ENCODE measurements at regions not wholly inside any gene's neighbourhood (a gene's known extent, or its start where the extent isn't known, plus 50 kb on each side); places are given as distances from the start of the nearest gene placed in this dataset.

DNA sequence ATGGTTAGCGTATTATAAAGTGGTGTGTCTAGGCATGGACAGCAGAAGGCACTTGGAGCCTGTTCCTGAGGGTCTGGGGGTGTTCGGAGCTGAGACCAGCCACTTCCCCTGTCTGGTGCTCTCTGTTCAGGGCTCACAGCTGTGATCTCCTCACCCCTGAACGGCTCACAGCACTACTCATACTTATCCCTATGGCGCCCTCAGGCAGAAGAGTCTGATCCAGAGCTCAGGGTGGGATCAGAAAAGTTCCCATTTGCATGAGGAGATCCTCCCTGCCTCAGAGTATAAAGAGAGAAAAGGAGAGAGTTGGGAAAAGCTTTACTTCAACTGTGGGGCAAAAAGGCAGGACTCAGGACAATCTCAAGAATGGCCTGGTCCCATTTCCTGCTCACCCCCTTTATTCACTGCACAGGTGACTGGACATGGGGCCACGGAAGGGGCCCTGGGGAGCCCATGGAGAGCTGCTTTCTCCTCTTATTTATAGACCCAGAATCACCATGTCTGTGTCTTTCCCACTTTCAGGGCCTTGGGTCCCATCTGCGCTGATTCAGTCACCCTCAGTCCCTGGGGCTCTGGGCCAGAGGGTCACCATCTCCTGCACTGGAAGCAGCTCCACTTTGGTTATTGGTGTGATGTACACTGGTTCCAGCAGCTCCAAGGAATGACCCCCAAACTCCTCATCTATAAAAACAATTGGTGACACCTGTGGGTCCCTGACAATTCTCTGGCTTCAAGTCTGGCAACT is 97.0 kb upstream of the TOP3B start:
- Mint-ChIP-seq H3K4me1 (peaks cover 0 to under 1% (median 0%) of the 10 kb centered on the region in 4 donors), H3K27ac (peak overlapping the region in 1 of 10 donors; percentile 26), H3K27me3 (peaks cover 24 to 66% (median 26%) of the 10 kb centered on the region in 5 donors), H3K9me3 (no peaks in the 10 kb centered on the region), H3K36me3 (no peaks in the 10 kb centered on the region), H3K4me3 (no peak overlapping the region)
- DNase-seq (no peak), ATAC-seq (no peak)
- POLR2A ChIA-PET: no interaction called here

DNA sequence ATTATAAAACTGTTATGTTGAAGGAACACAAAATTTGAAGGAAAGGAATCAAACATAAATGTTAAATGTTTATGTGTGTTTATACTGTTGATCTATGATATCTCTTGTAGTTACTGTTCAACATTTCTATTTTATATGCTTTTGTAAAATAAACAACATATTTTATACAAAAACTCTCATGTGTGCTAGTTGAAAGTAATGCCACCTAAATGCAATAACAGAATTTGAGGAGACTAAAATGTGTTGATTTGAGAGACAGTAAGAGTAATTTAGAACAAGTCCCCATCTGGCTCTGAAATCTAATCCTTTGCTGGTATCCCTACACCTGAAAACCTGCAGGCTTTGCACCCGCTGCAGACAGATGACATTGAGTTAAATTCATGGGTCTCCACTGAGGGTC is 95.7 kb upstream of the TOP3B start:
- H3K4me3 Mint-ChIP-seq: no peak overlapping the region
- POLR2A ChIA-PET: no interaction called here
- no peak overlapping the region for H3K27ac Mint-ChIP-seq
- H3K9me3 Mint-ChIP-seq: no peaks in the 10 kb centered on the region
- peaks cover 23 to 69% (median 32%) of the 10 kb centered on the region in 5 donors for H3K27me3 Mint-ChIP-seq
- no peaks in the 10 kb centered on the region for H3K36me3 Mint-ChIP-seq
- no peak for DNase-seq
- H3K4me1 Mint-ChIP-seq: peaks cover 0 to 4% (median 0%) of the 10 kb centered on the region in 4 donors
- ATAC-seq: no peak

DNA sequence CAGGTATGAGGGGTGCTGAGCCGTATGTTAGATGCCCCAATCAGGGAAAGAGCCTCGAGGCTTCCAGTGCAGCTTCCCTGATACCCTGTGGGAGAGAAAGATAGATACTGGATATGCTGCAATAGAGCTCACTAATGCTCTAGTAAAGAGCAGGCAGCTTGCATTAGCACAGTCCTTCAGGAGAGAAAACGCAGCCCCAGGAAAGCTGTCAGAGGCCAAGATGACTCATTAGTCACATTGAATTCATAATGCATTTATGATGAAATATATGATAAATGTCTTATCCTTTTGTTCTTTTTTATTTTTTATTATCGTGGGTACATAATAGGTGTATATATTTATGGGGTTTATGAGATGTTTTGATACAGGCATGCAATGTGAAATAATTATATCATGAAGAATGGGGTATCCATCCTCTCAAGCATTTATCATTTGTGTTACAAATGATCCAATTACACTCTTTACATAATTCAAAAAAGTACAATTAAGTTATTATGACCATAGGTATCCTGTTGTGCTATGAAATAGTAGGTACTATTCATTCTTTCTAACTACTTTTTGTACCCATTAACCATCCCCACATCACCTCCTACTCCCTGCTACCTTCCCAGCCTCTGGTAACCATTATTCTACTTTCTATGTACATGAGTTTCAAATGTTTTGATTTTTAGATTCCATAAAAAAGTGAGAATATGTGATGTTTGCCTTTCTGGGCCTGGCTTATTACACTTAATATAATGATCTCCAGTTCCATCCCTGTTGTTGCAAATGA is 94.5 kb upstream of the TOP3B start:
- Mint-ChIP-seq H3K4me3 (no peak overlapping the region), H3K27ac (no peak overlapping the region)

DNA sequence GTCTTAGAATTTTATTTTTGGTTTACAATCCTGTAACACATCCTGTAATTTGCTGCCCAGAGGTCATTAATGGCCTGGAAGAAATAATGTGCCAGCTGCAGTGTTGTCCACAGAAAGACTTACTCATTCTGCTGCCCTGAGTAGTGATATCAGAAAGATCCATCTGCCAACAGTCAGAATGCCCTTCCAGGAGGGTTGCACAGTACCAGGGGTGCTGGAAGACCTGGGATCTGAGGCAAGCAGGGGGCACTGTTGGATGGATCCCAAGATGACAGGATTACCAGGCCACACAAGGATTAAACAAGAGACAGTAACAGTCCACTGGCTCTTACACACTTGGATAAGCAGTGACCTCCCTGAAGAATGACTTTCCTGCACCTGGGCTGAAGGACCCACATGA is 93.8 kb upstream of the TOP3B start:
- Mint-ChIP-seq H3K27me3 (peaks cover 10 to 60% (median 26%) of the 10 kb centered on the region in 5 donors), H3K27ac (no peak overlapping the region), H3K4me1 (peaks cover 0 to 4% (median 0%) of the 10 kb centered on the region in 4 donors), H3K9me3 (no peaks in the 10 kb centered on the region), H3K36me3 (no peaks in the 10 kb centered on the region), H3K4me3 (no peak overlapping the region)
- POLR2A ChIA-PET: no interaction called here
- DNase-seq (no peak), ATAC-seq (no peak)

More for the DNA sequence above, 94.5 kb upstream of the TOP3B start:
- Mint-ChIP-seq H3K4me1 (peaks cover 0 to 4% (median 0%) of the 10 kb centered on the region in 4 donors), H3K27me3 (peaks cover 16 to 68% (median 28%) of the 10 kb centered on the region in 5 donors), H3K36me3 (no peaks in the 10 kb centered on the region), H3K9me3 (no peaks in the 10 kb centered on the region)
- POLR2A ChIA-PET: interaction anchor here (0.6 kb wide), 1 partner anchor 50 kb away, joined by 3 read pairs; no protein-coding TSS in a partner anchor
- no peak for ATAC-seq
- no peak for DNase-seq

DNA sequence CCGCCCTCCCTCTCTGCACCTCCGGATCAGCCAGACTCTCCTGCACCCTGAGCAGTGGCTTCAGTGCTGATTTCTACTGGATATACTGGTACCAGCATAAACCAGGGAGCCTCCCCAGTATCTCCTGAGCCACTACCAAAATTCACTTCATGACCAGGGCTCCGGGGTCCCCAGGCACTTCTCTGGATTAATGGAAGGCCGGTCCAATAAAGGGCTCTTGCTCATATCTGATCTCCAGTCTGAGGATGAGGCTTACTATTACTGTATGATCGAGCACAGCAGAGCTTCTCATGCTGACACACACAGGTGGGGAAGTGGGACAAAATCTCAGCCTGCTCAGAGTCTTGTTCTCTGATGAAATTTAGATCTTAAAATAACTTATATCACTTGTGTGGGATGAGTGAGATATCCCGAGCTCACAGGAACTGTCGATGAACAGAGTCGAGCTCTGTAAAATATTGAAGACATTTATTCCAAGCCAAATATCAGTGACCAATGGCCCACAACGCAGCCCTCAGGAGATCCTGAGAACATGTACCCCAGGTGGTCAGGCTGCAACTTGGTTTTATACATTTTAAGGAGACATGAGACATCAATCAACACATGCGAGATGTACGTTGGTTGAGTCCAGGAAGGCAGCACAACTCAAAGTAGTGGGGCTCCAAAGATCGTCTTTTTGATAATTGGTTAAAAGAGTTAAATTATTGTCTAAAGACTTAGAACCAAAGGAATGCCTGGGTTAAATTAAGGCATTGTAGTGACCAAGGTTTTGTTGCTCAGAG is 93.0 kb upstream of the TOP3B start:
- ATAC-seq (no peak), DNase-seq (no peak)
- Mint-ChIP-seq H3K27ac (peak overlapping the region in 1 of 10 donors; percentile 25), H3K4me3 (no peak overlapping the region), H3K4me1 (peaks cover 0 to 4% (median 0%) of the 10 kb centered on the region in 4 donors), H3K36me3 (no peaks in the 10 kb centered on the region), H3K9me3 (no peaks in the 10 kb centered on the region), H3K27me3 (peaks cover 6 to 52% (median 24%) of the 10 kb centered on the region in 5 donors)
- POLR2A ChIA-PET: interaction anchor here (0.6 kb wide), 1 partner anchor 24 kb away, joined by 5 read pairs; no protein-coding TSS in a partner anchor

DNA sequence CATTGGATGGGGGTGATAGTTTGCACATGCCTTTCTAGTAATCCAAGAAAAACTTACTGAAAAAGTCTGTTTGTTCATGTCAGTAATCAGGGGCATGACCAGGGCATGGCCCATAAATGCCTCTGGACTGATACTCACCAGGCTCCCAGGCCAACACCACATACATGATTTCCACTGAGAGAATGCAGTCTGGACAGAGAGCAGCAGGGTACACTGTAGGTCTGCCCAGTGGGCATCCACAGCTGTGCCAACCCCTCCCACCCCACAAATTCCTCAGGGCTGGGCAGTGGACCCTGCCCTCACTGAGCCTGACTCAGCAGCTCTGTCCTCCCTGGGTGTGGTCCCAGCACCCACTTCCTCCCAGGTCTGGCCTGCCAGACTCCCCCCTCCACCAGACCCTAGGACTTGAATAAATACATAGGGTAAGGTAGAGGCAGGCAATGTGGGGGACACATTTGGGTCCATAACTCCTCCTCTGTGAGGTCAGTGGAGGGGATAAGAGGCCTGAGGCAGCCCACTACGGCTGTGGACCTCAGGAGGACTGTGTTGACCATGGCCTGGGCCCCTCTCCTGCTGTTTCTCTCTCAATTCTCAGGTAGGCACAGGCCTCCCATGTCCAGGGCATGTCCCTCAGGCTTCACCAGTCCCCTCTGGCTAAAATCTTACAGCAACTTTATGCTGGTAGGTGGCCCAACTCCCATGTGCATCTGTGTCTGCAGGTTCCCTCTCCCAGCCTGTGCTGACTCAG is 92.2 kb upstream of the TOP3B start:
- Mint-ChIP-seq H3K36me3 (no peaks in the 10 kb centered on the region), H3K27ac (peak overlapping the region in 1 of 10 donors; percentile 25), H3K27me3 (peaks cover 5 to 45% (median 16%) of the 10 kb centered on the region in 5 donors), H3K4me3 (no peak overlapping the region), H3K9me3 (no peaks in the 10 kb centered on the region), H3K4me1 (peaks cover 0 to 4% (median 0%) of the 10 kb centered on the region in 4 donors)
- DNase-seq: no peak
- ATAC-seq: no peak
- POLR2A ChIA-PET: interaction anchor here (0.6 kb wide), 1 partner anchor 23 kb away, joined by 5 read pairs; no protein-coding TSS in a partner anchor

DNA sequence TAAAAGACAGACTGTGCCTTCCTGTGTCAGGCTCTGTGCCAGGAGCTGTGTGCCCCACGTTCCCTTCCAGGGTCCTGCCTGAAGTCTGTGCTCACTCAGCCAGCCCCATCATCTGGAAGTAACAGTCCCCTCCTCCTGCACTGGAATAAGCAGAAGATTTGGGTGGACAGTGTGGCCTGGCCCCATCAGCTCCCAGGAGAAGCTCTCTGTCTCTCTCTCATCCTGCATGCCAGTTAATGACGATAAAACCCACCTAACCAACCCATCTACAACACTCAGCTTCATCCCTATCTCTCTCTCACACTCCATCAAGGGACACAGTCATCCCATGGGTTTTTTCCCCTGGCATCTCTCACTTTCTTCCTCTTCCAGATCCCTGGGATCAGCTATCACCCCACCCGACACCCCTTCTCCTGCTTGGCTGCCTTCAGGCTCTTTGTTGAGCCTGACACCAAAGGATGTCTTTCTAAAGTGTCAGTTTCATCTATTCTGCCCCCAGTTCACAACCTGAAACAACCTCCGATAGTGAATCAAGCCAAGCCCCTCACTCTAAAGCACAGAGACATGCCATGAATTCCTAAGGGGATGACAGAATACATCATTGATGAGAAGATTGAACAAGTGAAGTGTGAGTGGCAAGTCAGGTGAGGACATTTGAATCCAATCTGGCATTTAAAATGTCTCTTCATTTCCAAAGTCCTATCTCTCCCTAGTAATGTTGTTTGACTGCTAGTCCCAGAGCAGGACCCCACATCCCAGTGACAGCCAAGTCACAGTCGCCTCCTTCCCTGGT is 91.4 kb upstream of the TOP3B start:
- H3K9me3 Mint-ChIP-seq: no peaks in the 10 kb centered on the region
- no peak overlapping the region for H3K4me3 Mint-ChIP-seq
- H3K27ac Mint-ChIP-seq: peak overlapping the region in 2 of 10 donors; percentile 53 to 57
- peaks cover 5 to 44% (median 16%) of the 10 kb centered on the region in 5 donors for H3K27me3 Mint-ChIP-seq
- no peak for DNase-seq
- no peaks in the 10 kb centered on the region for H3K36me3 Mint-ChIP-seq
- H3K4me1 Mint-ChIP-seq: peaks cover 0 to 4% (median 0%) of the 10 kb centered on the region in 4 donors
- ATAC-seq: no peak
- POLR2A ChIA-PET: no interaction called here

DNA sequence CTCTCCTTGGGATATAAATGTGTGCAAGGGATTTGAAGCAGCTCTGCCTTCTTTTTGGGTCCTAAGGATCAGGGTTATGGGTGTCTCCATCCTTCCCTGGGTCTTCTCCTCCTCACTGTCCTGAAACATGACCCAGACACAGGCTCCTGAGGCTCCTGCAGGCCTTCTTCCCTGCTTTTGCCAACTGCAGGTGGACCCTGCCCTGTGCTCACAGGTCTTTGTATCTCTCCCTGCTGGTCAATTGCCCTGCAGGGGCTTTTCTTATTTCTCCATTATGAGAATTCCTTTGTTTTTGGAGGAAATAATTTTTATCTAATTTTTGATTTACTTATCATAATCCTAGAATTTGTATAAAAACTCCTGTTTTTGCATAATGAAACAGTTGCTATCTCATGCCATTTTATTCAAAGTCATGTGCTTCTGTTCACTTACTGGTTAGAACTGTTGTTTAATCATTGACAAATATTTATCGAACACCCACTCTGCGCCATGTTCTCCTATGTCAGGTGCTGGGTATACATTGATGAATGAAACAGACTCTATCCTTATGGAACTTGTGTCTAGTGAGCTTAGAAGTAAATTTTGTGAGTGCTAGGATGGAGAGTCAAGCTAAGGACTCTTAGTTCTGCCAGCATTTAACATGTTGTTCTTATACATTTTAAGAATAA is 89.7 kb upstream of the TOP3B start:
- Mint-ChIP-seq H3K9me3 (no peaks in the 10 kb centered on the region), H3K36me3 (no peaks in the 10 kb centered on the region), H3K4me3 (no peak overlapping the region), H3K27ac (no peak overlapping the region), H3K4me1 (peaks cover 0 to 4% (median 0%) of the 10 kb centered on the region in 4 donors), H3K27me3 (peaks cover 5 to 38% (median 12%) of the 10 kb centered on the region in 5 donors)
- DNase-seq (no peak), ATAC-seq (no peak)
- POLR2A ChIA-PET: no interaction called here

DNA sequence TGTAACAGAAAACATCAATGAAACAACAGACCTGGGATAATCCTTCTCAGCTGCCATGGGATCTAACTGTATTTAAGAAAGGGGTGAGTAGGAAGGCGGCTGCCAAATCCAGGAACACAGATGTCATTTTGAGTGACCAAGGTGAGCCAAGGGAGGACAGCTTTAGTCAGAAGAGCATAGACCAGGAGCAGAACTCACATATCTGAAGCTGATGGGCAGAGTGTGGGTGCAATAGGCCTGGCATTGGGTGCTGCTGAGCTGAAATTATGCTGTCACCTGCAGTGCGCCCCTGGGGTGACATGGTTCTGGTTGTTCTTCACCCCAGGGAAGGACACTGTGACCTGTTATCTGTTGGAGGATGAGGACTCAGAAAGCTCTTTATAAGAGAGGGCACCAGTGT is 88.9 kb upstream of the TOP3B start:
- ATAC-seq: no peak
- POLR2A ChIA-PET: no interaction called here
- H3K9me3 Mint-ChIP-seq: no peaks in the 10 kb centered on the region
- DNase-seq: no peak
- no peak overlapping the region for H3K4me3 Mint-ChIP-seq
- H3K27ac Mint-ChIP-seq: no peak overlapping the region
- peaks cover 0 to 4% (median 0%) of the 10 kb centered on the region in 4 donors for H3K4me1 Mint-ChIP-seq
- no peaks in the 10 kb centered on the region for H3K36me3 Mint-ChIP-seq
- peaks cover 5 to 30% (median 10%) of the 10 kb centered on the region in 5 donors for H3K27me3 Mint-ChIP-seq

DNA sequence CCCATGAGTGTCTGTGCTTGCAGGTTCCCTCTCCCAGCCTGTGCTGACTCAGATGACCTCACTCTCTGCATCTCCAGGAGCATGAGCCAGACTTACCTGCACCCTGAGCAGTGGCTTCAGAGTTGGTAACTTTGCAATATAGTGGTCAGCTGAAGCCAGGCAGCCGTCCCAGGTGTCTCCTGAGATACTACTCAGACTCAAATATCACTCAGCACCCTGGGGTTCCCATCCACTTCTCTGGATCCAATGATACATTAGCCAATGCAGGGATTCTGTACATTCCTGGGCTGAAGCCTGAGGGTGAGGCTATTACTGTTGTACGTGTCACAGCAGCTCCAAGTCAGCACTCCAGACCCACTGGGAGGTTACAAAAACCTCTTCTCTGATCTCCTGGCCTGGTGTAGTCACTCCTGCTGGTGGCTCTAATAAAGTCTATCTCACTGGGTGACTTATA is 87.8 kb upstream of the TOP3B start:
- Mint-ChIP-seq H3K27me3 (peaks cover 2 to 23% (median 10%) of the 10 kb centered on the region in 5 donors), H3K4me1 (peaks cover 0 to 4% (median 0%) of the 10 kb centered on the region in 4 donors), H3K9me3 (no peaks in the 10 kb centered on the region), H3K4me3 (no peak overlapping the region), H3K36me3 (no peaks in the 10 kb centered on the region), H3K27ac (no peak overlapping the region)
- POLR2A ChIA-PET: no interaction called here
- ATAC-seq: no peak
- DNase-seq: no peak

All from naive thymus-derived CD8-positive, alpha-beta T cell (primary cell).